ENCODE measurements at regions not wholly inside any gene's neighbourhood (a gene's known extent, or its start where the extent isn't known, plus 50 kb on each side); places are given as distances from the start of the nearest gene placed in this dataset.

GRCh38 chr1:197986817-197987216, 69.6 kb downstream of the LHX9 start:
- TF ChIP-seq CTCF (conservative IDR thresholded peaks at IDR 0.05 in 1 of 2, IDR thresholded peaks at IDR 0.05 in 1 of 2; ENCODE audit: low read depth in 1 of 2, low read length in 2 of 2) (no peak), EZH2 (IDR thresholded peaks at IDR 0.05; ENCODE audit: low read length, missing control alignments) (no peak)

Measured in fibroblast of lung (primary cell).